Cerebellar cortex (tissue), 1 donor: ENCODE measurements at regions not wholly inside any gene's neighbourhood (a gene's known extent, or its start where the extent isn't known, plus 50 kb on each side); places are given as distances from the start of the nearest gene placed in this dataset.

Experiments
- DNase-seq: peaks from one replicate; pipeline ENCODE4 v3.0.0-alpha.2; 2015; ENCODE audit warnings: low spot score

DNA sequence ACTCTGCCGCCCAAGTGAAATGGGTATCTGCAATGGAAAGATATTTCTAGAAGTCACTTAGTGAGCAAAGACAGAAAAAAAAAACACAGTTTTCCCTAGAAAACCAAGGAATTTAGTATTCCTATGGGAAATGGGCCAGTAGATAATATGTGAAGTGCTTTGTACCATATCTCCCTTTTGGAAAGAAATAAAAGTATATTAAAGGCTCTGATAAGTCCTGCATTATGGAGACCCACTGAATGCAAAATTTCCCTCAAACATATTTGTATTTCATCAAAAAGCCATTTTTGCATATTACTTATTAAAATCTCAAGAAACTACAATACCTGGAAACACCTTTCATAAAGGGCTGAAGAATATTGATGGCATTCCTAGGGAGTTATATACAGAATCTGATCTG is 51.6 kb upstream of the DYNLRB2 start:
- DNase-seq: no peak

DNA sequence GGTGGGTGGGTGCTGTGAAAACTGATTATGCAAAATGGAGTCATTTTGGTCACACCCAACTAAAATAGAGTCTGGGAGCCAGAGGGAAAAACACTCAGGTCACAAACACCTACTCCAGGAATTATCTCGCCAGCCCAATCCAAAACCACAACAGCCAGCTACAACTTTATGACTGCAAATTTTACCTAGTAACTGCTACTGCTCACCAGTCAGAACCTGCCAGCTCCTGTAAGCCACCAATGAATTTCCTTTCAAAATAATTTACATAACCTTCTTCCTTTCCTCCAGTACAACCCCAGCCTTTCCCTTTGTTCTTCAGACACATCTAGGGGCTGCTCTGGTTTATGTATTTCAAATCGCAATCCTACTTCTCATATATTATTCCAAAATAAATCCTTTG is 52.6 kb upstream of the DYNLRB2 start:
- DNase-seq: no peak

DNA sequence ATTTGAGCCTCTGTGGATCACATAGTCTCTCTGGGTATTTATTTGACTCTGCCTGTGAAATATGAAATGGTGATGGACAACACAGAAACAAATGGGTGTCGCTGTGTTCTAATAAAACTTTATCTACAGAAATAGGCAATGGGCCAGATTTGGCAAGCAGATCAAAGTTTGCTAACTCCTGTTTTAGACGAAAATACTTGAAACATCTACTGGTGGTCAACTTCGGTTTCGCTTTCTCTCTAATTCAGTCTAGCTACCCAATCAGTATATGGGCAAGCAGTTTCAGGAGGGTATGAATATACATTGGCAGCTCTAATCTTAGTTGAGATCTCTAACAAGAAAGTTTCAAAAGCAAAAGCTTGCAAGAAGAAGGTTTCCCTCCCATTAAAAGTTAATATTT is 60.1 kb upstream of the DYNLRB2 start:
- DNase-seq: no peak

GRCh38 chr16:80477838-80478237 is 63.0 kb upstream of the DYNLRB2 start:
- DNase-seq: no peak

DNA sequence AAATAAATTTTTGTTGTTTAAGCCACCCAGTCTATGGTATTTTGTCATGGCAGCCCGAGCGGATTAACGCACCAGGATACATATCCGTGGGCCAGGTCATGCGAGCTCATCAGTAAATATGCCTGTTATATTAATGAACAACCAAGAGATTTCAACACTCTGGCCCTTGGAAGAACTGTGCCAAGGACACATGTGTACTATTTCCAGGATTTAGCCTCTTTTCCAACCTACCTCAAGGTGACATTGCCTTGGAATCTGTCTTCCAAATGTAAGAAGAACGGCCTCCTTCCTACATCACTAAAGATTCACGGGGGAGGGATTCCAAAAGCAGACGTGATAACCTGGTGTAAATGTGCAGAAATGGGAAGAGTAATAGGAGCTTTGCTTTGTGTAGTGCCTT is 72.8 kb upstream of the DYNLRB2 start:
- no peak for DNase-seq

DNA sequence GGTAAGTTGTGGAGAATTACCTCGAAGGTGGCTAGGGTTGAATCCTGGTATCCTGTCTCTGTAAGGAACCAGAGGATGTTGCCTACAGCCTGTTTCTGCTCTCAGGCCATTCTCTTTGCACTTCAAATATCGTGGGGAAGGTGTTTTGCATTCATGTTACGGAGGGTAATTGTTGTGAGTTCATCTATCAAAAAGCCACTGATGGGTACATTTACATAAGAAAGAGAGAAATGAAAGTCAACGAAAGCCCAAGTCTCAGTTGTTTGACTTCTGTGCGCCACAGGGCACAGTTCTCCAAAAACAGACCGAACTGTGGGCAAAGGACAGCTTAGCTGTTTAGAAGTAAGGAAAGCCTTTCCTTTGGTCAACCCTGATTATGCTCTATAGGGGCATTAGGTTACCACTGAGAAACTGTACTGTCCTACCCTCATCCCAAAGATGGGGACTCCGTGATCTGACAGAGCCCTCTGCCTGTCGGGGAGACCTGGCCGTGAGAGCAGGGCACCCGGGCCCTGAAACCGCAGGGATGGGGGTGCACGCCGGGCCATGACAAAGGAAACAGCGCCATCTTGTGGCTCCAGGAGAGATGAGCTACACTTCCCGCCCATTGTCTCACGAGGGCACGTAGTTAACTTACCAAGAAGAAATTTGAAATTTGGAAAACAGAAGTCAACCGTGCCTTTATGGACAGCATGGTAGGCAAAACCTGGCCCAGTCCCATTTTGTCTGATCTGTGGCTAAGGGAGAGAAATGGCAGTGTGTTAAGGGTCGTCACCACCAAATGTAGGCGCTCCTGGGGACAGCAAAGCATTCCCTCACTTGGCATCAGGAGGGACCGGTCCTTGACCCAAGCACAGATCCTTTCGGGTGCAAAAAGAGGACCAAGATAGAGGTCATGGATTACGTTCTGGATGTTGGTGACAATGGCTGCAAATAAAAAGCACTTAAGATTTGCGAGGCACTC is 74.5 kb upstream of the DYNLRB2 start:
- DNase-seq: peak; percentile 77

GRCh38 chr16:80463751-80464495 is 76.9 kb upstream of the DYNLRB2 start:
- no peak for DNase-seq

DNA sequence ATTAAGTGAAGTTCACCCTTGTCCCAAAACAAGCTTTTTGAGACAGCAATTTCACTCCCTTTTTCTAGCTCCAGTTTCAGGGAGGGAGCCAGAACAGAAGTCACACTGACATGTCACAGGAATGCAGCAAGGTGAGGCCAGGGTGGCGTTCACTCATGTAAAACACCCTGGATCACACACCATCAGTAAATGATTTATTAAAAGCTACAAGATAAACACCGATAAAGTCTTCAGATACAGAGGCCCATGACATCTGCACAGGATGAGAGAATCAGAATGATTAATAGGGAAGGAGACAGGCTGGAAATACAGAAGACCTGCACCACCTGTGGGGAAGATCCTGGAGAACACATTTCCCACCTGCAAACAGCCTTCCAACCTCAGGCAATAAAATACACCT is 77.5 kb upstream of the DYNLRB2 start:
- no peak for DNase-seq

- DNase-seq: no peak
Observed at GRCh38 chr16:80462917-80463316, 77.9 kb upstream of the DYNLRB2 start.

GRCh38 chr16:80460988-80461387 is 79.8 kb upstream of the DYNLRB2 start:
- no peak for DNase-seq

GRCh38 chr16:80459966-80460365 is 80.8 kb upstream of the DYNLRB2 start:
- DNase-seq: no peak

DNA sequence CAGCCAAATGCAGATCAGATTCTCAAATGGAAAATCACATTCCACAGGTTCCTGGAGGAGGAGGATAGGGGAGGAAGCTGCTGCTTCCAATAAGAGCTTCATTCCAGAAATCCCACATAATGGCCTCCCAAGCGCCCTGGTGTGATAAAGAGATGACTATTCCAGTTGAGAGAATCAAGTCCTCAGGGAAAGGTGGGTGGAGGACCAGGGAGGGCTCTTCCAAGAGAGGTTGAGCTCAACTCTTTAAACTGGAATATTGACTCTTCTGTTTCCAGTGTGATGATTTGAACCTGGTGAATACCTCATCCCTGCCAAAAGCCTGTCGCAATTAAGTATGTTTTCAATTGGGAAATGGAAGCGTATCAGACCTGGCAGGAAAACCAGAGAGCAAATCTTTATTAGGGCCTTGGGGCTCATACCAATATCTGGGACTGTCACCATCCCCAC is 81.4 kb upstream of the DYNLRB2 start:
- DNase-seq: no peak

DNA sequence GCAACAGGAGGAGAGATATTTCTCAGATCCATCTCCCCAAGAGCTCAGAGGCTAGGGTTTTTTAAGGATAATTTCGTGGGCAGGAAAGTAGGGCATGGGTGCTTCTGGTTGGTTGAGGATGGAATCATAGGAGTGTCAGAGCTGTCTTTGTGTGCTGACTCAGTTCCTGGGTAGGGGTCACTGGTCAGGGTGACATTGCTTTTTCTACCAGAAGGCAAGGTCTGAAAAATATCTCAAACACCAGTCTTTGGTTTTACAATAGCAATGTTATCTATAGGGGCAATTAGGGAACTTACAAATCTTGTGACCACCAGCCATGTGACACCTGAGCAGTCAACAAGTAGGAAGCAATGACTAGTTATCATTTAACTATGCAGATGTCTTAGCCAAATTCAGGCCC is 82.9 kb upstream of the DYNLRB2 start:
- DNase-seq: no peak

GRCh38 chr16:80454802-80455201 is 86.0 kb upstream of the DYNLRB2 start:
- no peak for DNase-seq

DNA sequence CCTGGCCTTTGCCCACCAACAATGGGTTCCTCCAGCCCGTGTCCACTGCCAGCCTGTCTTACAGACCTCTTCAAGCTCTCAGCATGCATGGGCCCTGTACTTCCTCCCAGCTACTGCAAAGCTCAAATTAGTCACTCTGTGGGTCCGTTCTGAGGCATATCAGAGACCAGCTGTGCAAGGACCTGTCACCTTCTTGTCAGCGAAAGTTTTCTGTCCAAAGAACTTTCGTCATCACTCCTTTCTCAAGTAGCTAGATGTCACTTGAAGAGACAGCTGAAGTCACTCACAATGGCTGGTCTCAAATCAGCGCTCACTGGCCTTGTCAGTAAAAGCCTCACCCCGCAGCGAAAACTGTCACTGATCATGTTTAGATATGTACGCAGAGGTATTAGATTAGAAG is 91.4 kb upstream of the DYNLRB2 start:
- DNase-seq: no peak

DNA sequence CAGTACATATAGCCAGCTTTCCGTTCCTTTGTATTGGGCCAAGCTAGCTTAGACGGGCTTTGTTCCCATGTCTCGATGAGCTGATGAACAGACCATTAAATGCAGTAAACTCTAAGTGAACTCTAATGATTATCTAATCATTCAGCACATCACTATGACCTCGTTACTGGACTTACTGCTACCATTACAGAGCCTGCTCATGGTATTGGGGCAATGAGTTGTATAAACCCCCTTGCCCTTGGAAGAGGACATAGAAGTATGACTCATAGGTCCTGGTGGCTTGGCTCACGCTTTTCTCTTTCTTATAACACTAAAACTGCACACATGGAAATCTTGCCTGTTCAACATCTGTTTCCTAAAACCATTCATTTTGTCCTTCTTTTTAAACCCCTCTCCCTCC is 93.6 kb upstream of the DYNLRB2 start:
- DNase-seq: no peak

DNA sequence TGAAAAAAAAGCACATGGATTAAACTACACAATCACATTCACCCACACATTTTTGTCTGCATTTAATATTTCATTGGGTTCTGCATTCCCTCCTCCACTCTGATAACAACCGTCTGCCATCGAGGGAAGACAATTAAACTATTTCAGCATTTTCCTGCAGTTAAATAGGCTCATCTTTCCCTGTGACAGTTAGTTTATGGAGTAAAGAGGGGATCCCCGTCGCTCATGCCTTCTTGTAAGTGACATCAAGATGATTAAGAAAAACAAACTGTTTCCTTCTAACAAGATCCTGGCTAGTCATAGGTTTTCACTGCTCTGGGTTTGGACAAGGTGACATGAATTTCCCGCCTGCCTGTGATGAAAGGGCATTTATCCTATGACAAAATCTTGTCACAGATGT is 98.0 kb upstream of the DYNLRB2 start:
- DNase-seq: no peak

GRCh38 chr16:80441935-80442334 is 98.9 kb upstream of the DYNLRB2 start:
- no peak for DNase-seq

DNA sequence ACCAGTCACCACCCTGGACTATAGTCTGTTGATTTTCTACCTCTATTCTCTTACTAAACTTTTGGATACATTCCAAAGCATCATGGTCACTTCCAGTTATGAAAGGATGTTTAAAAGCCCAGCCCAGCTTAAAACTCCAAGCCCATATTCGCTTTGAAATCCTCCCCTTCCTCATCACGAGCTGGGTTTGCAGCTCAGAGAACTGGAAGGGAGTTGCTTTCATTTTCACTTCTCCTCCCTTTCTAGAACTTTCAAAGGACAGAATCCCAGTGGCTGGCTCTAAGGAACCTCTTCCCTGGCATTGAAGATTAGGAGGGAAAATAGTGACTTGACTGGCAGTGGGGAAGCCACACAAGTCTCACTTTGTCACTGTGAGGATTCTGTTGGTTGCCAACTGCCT is 100.1 kb upstream of the DYNLRB2 start:
- DNase-seq: no peak

DNA sequence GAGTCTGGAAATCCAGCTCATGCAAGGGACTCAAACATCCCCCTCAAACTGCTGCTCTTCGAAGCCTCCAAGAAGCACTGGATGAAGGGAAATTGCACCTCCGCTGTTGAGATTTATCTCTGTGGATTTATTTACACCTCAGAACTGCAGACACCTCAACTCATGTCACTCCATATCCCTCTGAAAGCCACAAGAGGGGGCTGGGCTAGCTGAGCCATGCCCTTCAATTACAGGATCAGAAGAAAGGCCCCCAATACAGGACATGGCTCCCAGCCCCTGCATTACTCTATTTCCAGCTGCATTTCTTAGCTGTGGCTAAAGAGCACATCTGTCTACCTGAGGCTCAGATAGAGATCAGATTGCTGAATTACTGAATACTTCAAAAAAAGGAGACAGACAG is 103.1 kb upstream of the DYNLRB2 start:
- no peak for DNase-seq

DNA sequence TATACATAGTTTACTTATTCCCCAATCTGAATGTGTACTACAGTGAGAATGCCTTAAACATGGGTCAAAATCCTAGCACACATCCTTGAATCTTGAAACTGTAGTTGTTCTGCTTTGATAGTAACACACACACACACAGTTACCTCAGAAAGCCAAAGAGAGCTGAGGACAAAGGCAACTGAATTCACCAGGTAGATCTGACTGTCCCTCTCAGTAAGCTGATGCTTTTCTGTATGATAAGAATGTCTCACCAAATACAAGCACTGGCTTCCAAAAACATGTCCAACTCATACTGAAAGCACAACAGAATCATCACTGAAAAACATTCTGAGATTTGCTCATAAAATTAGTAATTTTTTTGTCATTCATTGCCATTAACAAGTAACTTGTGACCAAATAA is 104.3 kb upstream of the DYNLRB2 start:
- no peak for DNase-seq

DNA sequence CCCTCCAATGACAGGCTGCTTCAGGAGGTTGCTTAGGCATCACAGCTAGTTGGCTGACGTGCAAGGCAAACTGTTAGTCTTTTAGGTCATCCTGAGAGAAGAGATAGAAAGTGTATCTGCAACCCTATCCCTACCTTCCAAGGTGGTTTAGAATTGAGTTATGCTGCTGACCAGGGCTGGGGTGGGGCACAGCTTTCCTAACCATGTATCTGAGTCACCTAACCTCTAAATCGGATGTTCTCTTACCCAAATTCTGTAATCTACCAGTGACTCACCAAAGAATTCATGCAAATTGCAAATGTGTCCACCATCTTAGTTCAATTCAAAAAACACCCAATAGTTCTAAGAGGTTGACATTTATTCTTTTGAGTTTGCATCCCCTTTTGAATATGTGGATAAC is 107.2 kb upstream of the DYNLRB2 start:
- DNase-seq: no peak

DNA sequence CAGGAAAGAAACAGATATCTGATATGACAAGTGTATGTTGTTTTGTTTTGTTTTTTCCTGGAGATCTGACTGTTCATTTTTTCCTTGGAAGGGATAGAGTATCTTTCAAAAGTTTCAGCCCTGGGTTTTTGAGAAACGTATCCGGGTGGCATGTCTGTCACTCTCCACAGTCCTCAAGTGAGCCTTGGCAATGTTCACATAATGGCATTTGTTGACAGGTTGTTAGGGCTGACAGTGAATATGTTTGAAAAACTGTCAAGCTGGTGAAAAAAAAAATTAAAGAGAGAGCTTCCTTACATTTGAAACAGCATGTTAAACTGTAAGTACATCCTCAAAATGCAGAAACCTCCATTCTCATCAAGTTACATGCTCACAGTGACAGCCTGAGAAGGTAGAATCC is 113.0 kb upstream of the DYNLRB2 start:
- DNase-seq: no peak
